HUES64 (cell line): ENCODE measurements at regions not wholly inside any gene's neighbourhood (a gene's known extent, or its start where the extent isn't known, plus 50 kb on each side); places are given as distances from the start of the nearest gene placed in this dataset.
"Not testable (repeated sequence)": the region's sequence is repeated elsewhere in the genome, so short reads cannot be mapped to it uniquely, and the experiment has no call there.

ENCODE experiments used
- H3K27ac ChIP-seq: 2 replicates; pipeline ENCODE4 v1.7.0; 2013; ENCODE audit warnings: low read depth, low read length, inconsistent platforms
- H3K27me3 ChIP-seq: 2 replicates; pipeline ENCODE4 v1.6.1; 2013; ENCODE audit warnings: mild to moderate bottlenecking, low read length; ENCODE audit not compliant: insufficient read depth
- H3K36me3 ChIP-seq: 2 replicates; pipeline ENCODE4 v1.6.1; 2013; ENCODE audit warnings: mild to moderate bottlenecking, low read length; ENCODE audit not compliant: insufficient read depth
- H3K4me1 ChIP-seq: 2 replicates; pipeline ENCODE4 v1.6.1; 2013; ENCODE audit warnings: mild to moderate bottlenecking, low read length, moderate library complexity; ENCODE audit not compliant: insufficient read depth
- H3K4me3 ChIP-seq: 2 replicates; pipeline ENCODE4 v1.5.1; 2013; ENCODE audit warnings: mild to moderate bottlenecking, low read length, moderate library complexity
- H3K9ac ChIP-seq: 2 replicates; pipeline ENCODE4 v1.6.1; 2013; ENCODE audit warnings: mild to moderate bottlenecking, low read depth, low read length
- H3K9me3 ChIP-seq: 2 replicates; pipeline ENCODE4 v1.6.1; 2013; ENCODE audit warnings: low read depth, low read length; ENCODE audit not compliant: insufficient read depth
- WGBS: fragments of 150-250, 120-280 bp; methylation state at CpG from one replicate; pipeline ENCODE4 v1.1.7; 2013; ENCODE audit warnings: missing lambda C conversion rate; 5-methylcytosine and 5-hydroxymethylcytosine counted together

GRCh38 chr18:26623314-26623713 lies 75.0 kb upstream of the KCTD1 start:
- 93% methylated on average over 2 of the region's 2 CpGs for WGBS
- H3K9ac ChIP-seq, H3K36me3 ChIP-seq, H3K27ac ChIP-seq, H3K4me3 ChIP-seq, H3K4me1 ChIP-seq, H3K27me3 ChIP-seq: not testable (repeated sequence)
- H3K9me3 ChIP-seq, result peaks cover 23% of the 10 kb centered on the region

GRCh38 chr18:26621161-26622026 lies 73.0 kb upstream of the KCTD1 start:
- 52% methylated on average over 22 of the region's 22 CpGs for WGBS
- Histone ChIP-seq H3K36me3 (no peaks in the 10 kb centered on the region), H3K4me1 (no peaks in the 10 kb centered on the region), H3K27ac (no peak overlapping the region), H3K9ac (no peak overlapping the region), H3K4me3 (no peak overlapping the region), H3K27me3 (no peaks in the 10 kb centered on the region), H3K9me3 (peaks cover 23% of the 10 kb centered on the region)

- Histone ChIP-seq H3K9me3 (peaks cover 7% of the 10 kb centered on the region), H3K4me1 (peaks cover 11% of the 10 kb centered on the region), H3K27ac (no peak overlapping the region), H3K4me3 (no peak overlapping the region), H3K9ac (no peak overlapping the region), H3K27me3 (no peaks in the 10 kb centered on the region), H3K36me3 (no peaks in the 10 kb centered on the region)
- WGBS, result 91% methylated on average over 6 of the region's 6 CpGs
These were observed 71.0 kb upstream of the KCTD1 start for GRCh38 chr18:26619350-26619749.

GRCh38 chr18:26618135-26618534 lies 69.8 kb upstream of the KCTD1 start:
- H3K9me3 ChIP-seq, result no peaks in the 10 kb centered on the region
- no peaks in the 10 kb centered on the region for H3K36me3 ChIP-seq
- WGBS, result 94% methylated on average over 2 of the region's 2 CpGs
- no peak overlapping the region for H3K27ac ChIP-seq
- H3K27me3 ChIP-seq, result no peaks in the 10 kb centered on the region
- H3K4me3 ChIP-seq, result no peak overlapping the region
- peaks cover 14% of the 10 kb centered on the region for H3K4me1 ChIP-seq
- no peak overlapping the region for H3K9ac ChIP-seq

GRCh38 chr18:26617151-26617554 lies 68.8 kb upstream of the KCTD1 start:
- Histone ChIP-seq H3K9ac (no peak overlapping the region), H3K27ac (no peak overlapping the region), H3K4me1 (peaks cover 14% of the 10 kb centered on the region), H3K36me3 (no peaks in the 10 kb centered on the region), H3K4me3 (no peak overlapping the region), H3K27me3 (no peaks in the 10 kb centered on the region), H3K9me3 (no peaks in the 10 kb centered on the region)
- 85% methylated on average over 3 of the region's 3 CpGs for WGBS

GRCh38 chr18:26614374-26614773 lies 66.0 kb upstream of the KCTD1 start:
- H3K27ac ChIP-seq, result no peak overlapping the region

More at GRCh38 chr18:26614374-26614773, 66.0 kb upstream of the KCTD1 start:
- Histone ChIP-seq H3K4me3 (no peak overlapping the region), H3K9ac (no peak overlapping the region), H3K36me3 (no peaks in the 10 kb centered on the region), H3K27me3 (no peaks in the 10 kb centered on the region), H3K9me3 (no peaks in the 10 kb centered on the region), H3K4me1 (peaks cover 14% of the 10 kb centered on the region)
- 52% methylated on average over 3 of the region's 3 CpGs for WGBS
